ENCODE measurements at regions not wholly inside any gene's neighbourhood (a gene's known extent, or its start where the extent isn't known, plus 50 kb on each side); places are given as distances from the start of the nearest gene placed in this dataset.

DNA sequence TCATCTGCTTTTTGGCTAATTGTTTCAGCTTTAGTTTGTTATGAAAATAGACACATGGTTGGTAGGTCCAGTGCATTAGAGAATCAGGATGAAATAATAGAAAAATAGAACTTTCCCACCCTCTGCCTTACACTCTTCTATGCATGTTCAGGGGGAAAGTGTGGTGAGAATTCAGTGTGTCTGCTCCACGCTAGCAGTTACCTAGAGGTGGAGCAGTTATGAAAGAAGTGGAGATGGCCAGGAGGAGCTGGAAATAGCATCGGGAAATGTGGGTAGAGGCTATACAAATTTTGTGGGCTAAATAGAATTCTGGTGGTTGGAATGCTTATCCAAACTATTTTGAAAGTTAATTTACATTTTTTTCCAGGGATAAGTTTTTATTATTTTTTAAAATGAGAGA is 91.4 kb upstream of the MAD2L1 start:
- TF ChIP-seq, protein P1, sequence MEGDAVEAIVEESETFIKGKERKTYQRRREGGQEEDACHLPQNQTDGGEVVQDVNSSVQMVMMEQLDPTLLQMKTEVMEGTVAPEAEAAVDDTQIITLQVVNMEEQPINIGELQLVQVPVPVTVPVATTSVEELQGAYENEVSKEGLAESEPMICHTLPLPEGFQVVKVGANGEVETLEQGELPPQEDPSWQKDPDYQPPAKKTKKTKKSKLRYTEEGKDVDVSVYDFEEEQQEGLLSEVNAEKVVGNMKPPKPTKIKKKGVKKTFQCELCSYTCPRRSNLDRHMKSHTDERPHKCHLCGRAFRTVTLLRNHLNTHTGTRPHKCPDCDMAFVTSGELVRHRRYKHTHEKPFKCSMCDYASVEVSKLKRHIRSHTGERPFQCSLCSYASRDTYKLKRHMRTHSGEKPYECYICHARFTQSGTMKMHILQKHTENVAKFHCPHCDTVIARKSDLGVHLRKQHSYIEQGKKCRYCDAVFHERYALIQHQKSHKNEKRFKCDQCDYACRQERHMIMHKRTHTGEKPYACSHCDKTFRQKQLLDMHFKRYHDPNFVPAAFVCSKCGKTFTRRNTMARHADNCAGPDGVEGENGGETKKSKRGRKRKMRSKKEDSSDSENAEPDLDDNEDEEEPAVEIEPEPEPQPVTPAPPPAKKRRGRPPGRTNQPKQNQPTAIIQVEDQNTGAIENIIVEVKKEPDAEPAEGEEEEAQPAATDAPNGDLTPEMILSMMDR (IDR thresholded peaks at IDR 0.05), result no peak
- Mint-ChIP-seq H3K9me3 (no peaks in the 10 kb centered on the region), H3K27ac (no peak overlapping the region), H3K27me3 (peaks cover 2% of the 10 kb centered on the region), H3K4me3 (no peak overlapping the region), H3K36me3 (ENCODE audit: low read depth) (no peaks in the 10 kb centered on the region), H3K4me1 (ENCODE audit: low read depth) (no peaks in the 10 kb centered on the region)
- DNase-seq, result no peak
- CTCF ChIA-PET, result interaction anchor here (1.7 kb wide), 1 partner anchor 654 kb away, joined by 3 read pairs; no protein-coding TSS in a partner anchor
- POLR2A ChIA-PET, result no interaction called here
- ATAC-seq, result no peak
- intact Hi-C loops (cut with micrococcal nuclease), result loop anchor here (5.0 kb wide), 1 partner anchor 934 kb away; no protein-coding TSS in a partner anchor

DNA sequence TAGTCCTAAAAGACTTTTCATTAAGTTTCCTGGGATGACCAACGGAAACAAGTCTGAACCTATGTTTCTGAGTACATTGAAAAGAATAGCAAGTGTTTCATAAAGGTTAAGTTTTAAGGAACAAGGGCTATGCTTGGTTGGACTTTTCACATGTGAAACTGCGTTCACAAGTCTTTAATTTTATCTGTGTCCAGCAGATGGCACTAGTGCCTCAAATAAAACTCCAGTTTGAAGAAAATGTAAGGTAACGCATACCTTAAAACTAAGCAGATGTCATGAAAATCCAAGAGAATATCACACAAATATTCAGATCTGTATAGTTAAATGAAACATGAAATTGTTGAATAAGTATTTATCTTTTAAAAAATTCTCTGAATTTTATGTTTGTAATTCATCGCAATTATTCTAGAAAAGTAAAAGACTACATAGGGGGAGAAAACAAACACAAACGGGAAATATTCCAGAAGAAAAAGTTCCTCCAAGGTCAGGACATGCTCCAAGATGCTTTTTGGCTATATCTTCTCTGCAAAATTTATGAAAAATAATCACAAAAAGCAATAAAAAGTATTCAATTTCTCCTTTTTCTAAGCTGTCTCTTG is 89.6 kb upstream of the MAD2L1 start:
- POLR2A ChIA-PET, result no interaction called here
- H3K36me3 Mint-ChIP-seq (ENCODE audit: low read depth), result no peaks in the 10 kb centered on the region
- CTCF ChIA-PET, result interaction anchor here (0.6 to 1.7 kb wide), 10 partner anchors 18 to 1152 kb away, joined by 3 to 4 read pairs (median 3); no protein-coding TSS in a partner anchor

DNA sequence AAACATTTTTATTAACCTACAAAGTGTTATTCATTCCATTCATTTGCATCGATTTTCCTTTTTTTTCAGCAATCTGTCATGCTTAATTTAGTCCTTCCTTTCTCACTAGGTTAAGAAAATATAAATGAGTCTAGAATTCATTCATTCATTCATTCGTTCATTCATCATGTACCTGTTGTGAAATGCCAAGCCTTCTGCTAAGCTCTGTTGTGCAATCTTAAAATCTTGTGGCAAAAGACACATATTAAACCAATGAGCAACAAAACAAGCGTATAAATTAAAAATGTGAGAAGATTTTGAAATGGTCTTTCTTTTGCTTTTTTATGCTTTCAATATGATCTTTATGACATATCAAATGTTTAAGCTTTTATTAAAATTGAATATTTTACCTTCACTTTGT is 88.6 kb upstream of the MAD2L1 start:
- no peak for ATAC-seq
- TF ChIP-seq, protein P1 (IDR thresholded peaks at IDR 0.05), result no peak
- Mint-ChIP-seq H3K4me3 (no peak overlapping the region), H3K36me3 (ENCODE audit: low read depth) (no peaks in the 10 kb centered on the region), H3K4me1 (ENCODE audit: low read depth) (no peaks in the 10 kb centered on the region), H3K9me3 (no peaks in the 10 kb centered on the region), H3K27me3 (no peaks in the 10 kb centered on the region), H3K27ac (no peak overlapping the region)
- ChIA-PET CTCF (interaction anchor here (0.6 to 1.4 kb wide), 13 partner anchors 19 to 1152 kb away, joined by 3 to 4 read pairs (median 3); no protein-coding TSS in a partner anchor), POLR2A (no interaction called here)
- intact Hi-C loops (cut with micrococcal nuclease), result loop anchor here (5.0 kb wide), 1 partner anchor 937 kb away; no protein-coding TSS in a partner anchor
- DNase-seq, result no peak

More for the DNA sequence above, 89.6 kb upstream of the MAD2L1 start:
- ATAC-seq (no peak), DNase-seq (peak; percentile 20)
- Mint-ChIP-seq H3K27me3 (peaks cover 2% of the 10 kb centered on the region), H3K4me3 (no peak overlapping the region), H3K4me1 (ENCODE audit: low read depth) (no peaks in the 10 kb centered on the region), H3K9me3 (no peaks in the 10 kb centered on the region), H3K27ac (no peak overlapping the region)
- intact Hi-C loops (cut with micrococcal nuclease), result loop anchor here (5.0 kb wide), 1 partner anchor 936 kb away; no protein-coding TSS in a partner anchor
- TF ChIP-seq, protein P1 (IDR thresholded peaks at IDR 0.05), result peak; percentile 64

DNA sequence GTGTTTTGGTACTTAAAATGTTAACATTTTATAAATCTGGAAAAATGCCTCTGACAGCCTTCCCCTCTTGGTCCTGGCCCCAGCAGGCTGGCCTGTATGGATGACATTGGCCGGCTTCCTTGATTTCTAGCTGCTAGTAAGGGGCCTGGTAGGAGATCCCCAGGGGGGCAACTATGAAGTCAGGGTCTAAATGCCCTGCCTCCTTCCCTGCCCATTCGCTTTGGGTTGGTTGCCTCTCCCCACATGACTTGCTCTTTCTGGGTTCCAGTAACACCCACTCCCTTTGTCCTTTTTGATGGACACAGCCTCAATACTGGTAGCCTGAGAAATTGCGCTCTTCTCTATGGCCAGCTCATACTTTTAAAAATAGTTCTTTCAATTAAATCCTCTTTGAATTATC is 78.0 kb upstream of the MAD2L1 start:
- ChIA-PET CTCF (interaction anchor here (0.8 kb wide), 1 partner anchor 9 kb away, joined by 4 read pairs; no protein-coding TSS in a partner anchor), POLR2A (no interaction called here)
- intact Hi-C loops (cut with micrococcal nuclease), result no loop called here
- H3K27me3 Mint-ChIP-seq, result no peaks in the 10 kb centered on the region
- H3K27ac Mint-ChIP-seq, result no peak overlapping the region
- H3K36me3 Mint-ChIP-seq (ENCODE audit: low read depth), result no peaks in the 10 kb centered on the region
- ATAC-seq (no peak), DNase-seq (no peak)
- H3K4me1 Mint-ChIP-seq (ENCODE audit: low read depth), result no peaks in the 10 kb centered on the region
- H3K9me3 Mint-ChIP-seq, result no peaks in the 10 kb centered on the region
- TF ChIP-seq, protein P1 (IDR thresholded peaks at IDR 0.05), result no peak
- no peak overlapping the region for H3K4me3 Mint-ChIP-seq

DNA sequence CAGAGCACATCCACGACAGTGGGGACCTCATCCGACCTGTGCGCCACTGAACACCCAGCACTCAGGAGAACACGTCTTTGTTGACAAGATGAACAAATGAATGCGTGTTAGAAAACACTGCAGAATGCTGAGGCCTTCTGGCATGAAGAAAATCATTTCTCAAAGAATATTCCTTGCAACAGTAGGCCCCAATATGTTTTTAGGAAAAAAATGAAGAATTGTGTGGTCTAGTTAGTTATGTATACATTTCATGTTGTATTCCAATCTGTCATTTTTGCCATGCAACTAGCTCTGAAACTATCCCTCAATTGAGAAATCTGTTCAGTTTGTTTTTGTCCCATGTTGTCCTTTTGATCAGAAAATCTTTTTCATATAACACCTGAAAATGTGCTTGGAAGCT is 77.4 kb upstream of the MAD2L1 start:
- TF ChIP-seq, protein P1 (IDR thresholded peaks at IDR 0.05), result no peak
- Mint-ChIP-seq H3K4me1 (ENCODE audit: low read depth) (no peaks in the 10 kb centered on the region), H3K4me3 (no peak overlapping the region), H3K36me3 (ENCODE audit: low read depth) (no peaks in the 10 kb centered on the region), H3K27ac (no peak overlapping the region), H3K27me3 (peaks cover 2% of the 10 kb centered on the region), H3K9me3 (no peaks in the 10 kb centered on the region)
- ChIA-PET POLR2A (no interaction called here), CTCF (no interaction called here)
- no peak for DNase-seq
- intact Hi-C loops (cut with micrococcal nuclease), result no loop called here
- ATAC-seq, result no peak
